GM12864 (cell line): ENCODE measurements at regions not wholly inside any gene's neighbourhood (a gene's known extent, or its start where the extent isn't known, plus 50 kb on each side); places are given as distances from the start of the nearest gene placed in this dataset.

Source experiments
- DNase-seq: peaks from one replicate; pipeline ENCODE4 v3.0.0-alpha.2; 2011; ENCODE audit warnings: low read depth
- H3K4me3 ChIP-seq: 2 replicates; pipeline ENCODE4 v1.5.1; 2011; ENCODE audit warnings: mild to moderate bottlenecking, low read depth, low read length, control low read depth
- CTCF ChIP-seq: IDR thresholded peaks from 2 replicates; pipeline ENCODE4 v1.5.1; 2011; ENCODE audit warnings: low read depth, mild to moderate bottlenecking, moderate library complexity, low read length, control low read depth, inconsistent platforms; ENCODE audit errors: missing control alignments

- H3K4me3 ChIP-seq: no peak overlapping the region
- no peak for DNase-seq
- TF ChIP-seq CTCF: no peak
Measured at GRCh38 chr12:76259106-76259505, 89.1 kb downstream of the BBS10 start.

- no peak for DNase-seq
- no peak for TF ChIP-seq CTCF
- H3K4me3 ChIP-seq: no peak overlapping the region
Measured at GRCh38 chr12:76256904-76257303, 91.3 kb downstream of the BBS10 start.

GRCh38 chr12:76256321-76256720 lies 91.9 kb downstream of the BBS10 start:
- TF ChIP-seq CTCF: no peak
- DNase-seq: no peak
- H3K4me3 ChIP-seq: no peak overlapping the region

- no peak for DNase-seq
- H3K4me3 ChIP-seq: no peak overlapping the region
- TF ChIP-seq CTCF: no peak
Measured at GRCh38 chr12:76255692-76256091, 92.5 kb downstream of the BBS10 start.

- no peak for DNase-seq
- no peak overlapping the region for H3K4me3 ChIP-seq
- no peak for TF ChIP-seq CTCF
Measured at GRCh38 chr12:76255281-76255680, 92.9 kb downstream of the BBS10 start.

GRCh38 chr12:76252031-76252430 lies 96.2 kb downstream of the BBS10 start:
- DNase-seq: no peak
- TF ChIP-seq CTCF: no peak
- no peak overlapping the region for H3K4me3 ChIP-seq

- no peak for DNase-seq
- no peak overlapping the region for H3K4me3 ChIP-seq
- no peak for TF ChIP-seq CTCF
Measured at GRCh38 chr12:76250256-76250655, 98.0 kb downstream of the BBS10 start.
